GM23338 (cell line): ENCODE measurements at regions not wholly inside any gene's neighbourhood (a gene's known extent, or its start where the extent isn't known, plus 50 kb on each side); places are given as distances from the start of the nearest gene placed in this dataset.

Experiments used
- ATAC-seq: fragments of 200-7000 bp; cut with Tn5 transposase; 3 replicates; pipeline ENCODE4 v1.9.1; 2020
- DNase-seq: peaks from one replicate; pipeline ENCODE4 v3.0.0-alpha.2; 2015; ENCODE audit warnings: low spot score
- H2AFZ ChIP-seq: fragments of 200-600 bp; sonication (generic); 2 replicates; pipeline ENCODE4 v1.8.0; 2016; ENCODE audit warnings: antibody characterized with exemption, mild to moderate bottlenecking, moderate library complexity
- H3F3A ChIP-seq: fragments of 200-600 bp; sonication (generic); replicated peaks from 2 replicates; pipeline ENCODE4 v1.8.0; 2017; ENCODE audit warnings: antibody characterized with exemption, mixed run types, low read depth
- H3K27ac ChIP-seq: fragments of 200-600 bp; sonication (generic); 2 replicates; pipeline ENCODE4 v1.6.1; 2016; ENCODE audit warnings: low read depth
- H3K27me3 ChIP-seq: fragments of 200-600 bp; sonication (generic); 2 replicates; pipeline ENCODE4 v1.8.0; 2016; ENCODE audit warnings: mild to moderate bottlenecking, mixed run types, moderate library complexity; ENCODE audit not compliant: insufficient read depth
- H3K36me3 ChIP-seq: fragments of 200-600 bp; sonication (generic); 2 replicates; pipeline ENCODE4 v1.8.0; 2016; ENCODE audit warnings: mild to moderate bottlenecking; ENCODE audit not compliant: insufficient read depth
- H3K4me1 ChIP-seq: fragments of 200-600 bp; sonication (generic); 2 replicates; pipeline ENCODE4 v1.8.0; 2016; ENCODE audit warnings: mild to moderate bottlenecking, moderate library complexity; ENCODE audit not compliant: insufficient read depth
- H3K4me2 ChIP-seq: fragments of 200-600 bp; sonication (generic); 2 replicates; pipeline ENCODE4 v1.7.1; 2017; ENCODE audit warnings: mixed run types
- H3K4me3 ChIP-seq: fragments of 200-600 bp; sonication (generic); 2 replicates; pipeline ENCODE4 v1.6.1; 2016; ENCODE audit warnings: mixed run types
- H3K79me2 ChIP-seq: fragments of 200-600 bp; sonication (generic); replicated peaks from 2 replicates; pipeline ENCODE4 v1.8.0; 2017; ENCODE audit warnings: mild to moderate bottlenecking; ENCODE audit not compliant: insufficient read depth
- H3K9me2 ChIP-seq: fragments of 200-600 bp; sonication (generic); 2 replicates; pipeline ENCODE4 v1.8.0; 2017; ENCODE audit not compliant: insufficient read depth
- H4K20me1 ChIP-seq: fragments of 200-600 bp; sonication (generic); replicated peaks from 2 replicates; pipeline ENCODE4 v1.8.0; 2017; ENCODE audit warnings: mild to moderate bottlenecking; ENCODE audit not compliant: insufficient read depth
- H3K27ac Mint-ChIP-seq: 2 replicates; pipeline ENCODE4 v1.8.0; 2020; ENCODE audit warnings: inconsistent platforms, mild to moderate bottlenecking, moderate library complexity, mixed read lengths
- H3K27me3 Mint-ChIP-seq: 3 replicates; pipeline ENCODE4 v1.8.0; 2022; ENCODE audit warnings: low read depth, mild to moderate bottlenecking, moderate library complexity, mixed read lengths, inconsistent platforms; ENCODE audit not compliant: insufficient read depth, poor library complexity
- H3K36me3 Mint-ChIP-seq: 3 replicates; pipeline ENCODE4 v1.8.0; 2021; ENCODE audit warnings: low read depth, mild to moderate bottlenecking, inconsistent platforms, moderate library complexity, mixed read lengths
- H3K4me1 Mint-ChIP-seq: 3 replicates; pipeline ENCODE4 v1.8.0; 2020; ENCODE audit warnings: mild to moderate bottlenecking, inconsistent platforms, mixed read lengths
- H3K4me3 Mint-ChIP-seq: 3 replicates; pipeline ENCODE4 v1.8.0; 2021; ENCODE audit warnings: moderate library complexity, mild to moderate bottlenecking, inconsistent platforms, mixed read lengths
- H3K9me3 Mint-ChIP-seq: 3 replicates; pipeline ENCODE4 v1.8.0; 2020; ENCODE audit warnings: moderate library complexity, mild to moderate bottlenecking, inconsistent platforms, mixed read lengths
- EZH2 ChIP-seq: fragments of 200-600 bp; sonication (generic); IDR thresholded peaks from one replicate; pipeline ENCODE4 v1.8.0; 2017; ENCODE audit warnings: antibody characterized with exemption, mild to moderate bottlenecking, low read depth; ENCODE audit not compliant: unreplicated experiment
- ZNF462 ChIP-seq: fragments of 250-450 bp; sonication (Bioruptor Pico); IDR thresholded peaks from 2 replicates; pipeline ENCODE4 v1.5.0; 2020; ENCODE audit warnings: mild to moderate bottlenecking, moderate library complexity

DNA sequence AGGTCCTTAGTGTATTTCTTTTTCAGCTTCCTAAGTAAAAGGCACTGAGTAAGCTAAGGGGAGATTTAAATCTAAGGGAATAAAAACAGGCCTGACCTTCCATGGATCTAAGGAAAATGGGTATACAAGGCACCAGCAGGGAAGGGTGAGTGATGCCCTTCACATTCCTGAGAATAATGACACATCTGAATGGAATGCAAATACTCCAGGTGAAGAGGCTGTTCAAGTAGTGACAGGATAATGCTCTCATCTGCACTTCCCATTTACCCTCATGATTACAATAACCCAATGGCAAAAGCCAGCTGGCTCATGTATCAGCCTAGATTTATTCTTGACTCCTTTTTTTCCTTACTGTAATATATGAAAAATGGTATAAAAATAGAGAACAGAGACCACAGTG, 216.2 kb upstream of the ACTBL2 start:
- DNase-seq: peak; percentile 90
- Mint-ChIP-seq H3K36me3 (no peaks in the 10 kb centered on the region), H3K4me3 (no peak overlapping the region)

More for the DNA sequence above, 216.2 kb upstream of the ACTBL2 start:
- peak; percentile 98 for ATAC-seq
- no peaks in the 10 kb centered on the region for H3K79me2 ChIP-seq
- Mint-ChIP-seq H3K27me3 (no peaks in the 10 kb centered on the region), H3K9me3 (no peaks in the 10 kb centered on the region; the same call in 2 of the 3 replicates), H3K27ac (peak overlapping the region; percentile 58; the same call in 1 of the 2 replicates), H3K4me1 (peaks cover 16% of the 10 kb centered on the region)
- TF ChIP-seq EZH2 (no peak), ZNF462 (CRISPR knock-in tag) (0 out of 2 replicates have a peak, but pooled peaks have one; percentile 24)
- H3K36me3 ChIP-seq: no peaks in the 10 kb centered on the region
- no peaks in the 10 kb centered on the region for H4K20me1 ChIP-seq
- H3K9me2 ChIP-seq: no peaks in the 10 kb centered on the region; the same call in 1 of the 2 replicates
- H3K27me3 ChIP-seq: no peaks in the 10 kb centered on the region
- no peaks in the 10 kb centered on the region for H3F3A ChIP-seq
- peaks cover 5% of the 10 kb centered on the region; the same call in 1 of the 2 replicates for H3K4me1 ChIP-seq
- H3K4me2 ChIP-seq: no peak overlapping the region
- no peak overlapping the region for H3K4me3 ChIP-seq
- no peak overlapping the region for H2AFZ ChIP-seq
- no peak overlapping the region for H3K27ac ChIP-seq
